ENCODE measurements at regions not wholly inside any gene's neighbourhood (a gene's known extent, or its start where the extent isn't known, plus 50 kb on each side); places are given as distances from the start of the nearest gene placed in this dataset.

- intact Hi-C loops (cut with micrococcal nuclease; ENCODE audit: unreplicated experiment) = no loop called here
- BruUV-seq (replicated peaks) = no TSS peak
- Histone ChIP-seq H3K4me1 (ENCODE audit: insufficient read depth, low read length, poor library complexity, severe bottlenecking) (no peaks in the 10 kb centered on the region), H3K36me3 (ENCODE audit: insufficient read depth, low read length, poor library complexity, severe bottlenecking) (no peaks in the 10 kb centered on the region), H3K27ac (ENCODE audit: low read depth, low read length, poor library complexity, severe bottlenecking) (no peak overlapping the region), H3K4me3 (ENCODE audit: low read depth, low read length, poor library complexity, severe bottlenecking) (no peak overlapping the region), H3K9me3 (ENCODE audit: low read depth, low read length, poor library complexity, severe bottlenecking) (no peaks in the 10 kb centered on the region), H3K27me3 (replicated peaks; ENCODE audit: insufficient read depth, low read depth, low read length, poor library complexity) (no peaks in the 10 kb centered on the region)
- ChIA-PET POLR2A (ENCODE audit: low non-redundant PET) (no interaction called here), CTCF (interaction anchor here (0.5 kb wide), 1 partner anchor 49 kb away, joined by 3 read pairs; no protein-coding TSS in a partner anchor)
- TF ChIP-seq EZH2 (IDR thresholded peaks at IDR 0.05; ENCODE audit: borderline replicate concordance, low read depth, low read length, poor library complexity, severe bottlenecking) = no peak
- TF ChIP-seq CTCF (conservative IDR thresholded peaks at IDR 0.05; ENCODE audit: low read depth, low read length) = no peak
- DNase-seq (ENCODE audit: low spot score) = no peak
Observed at GRCh38 chr12:25308756-25309155, 58.0 kb upstream of the KRAS start.

- no peak for DNase-seq (ENCODE audit: low spot score)
- Histone ChIP-seq H3K4me3 (ENCODE audit: low read depth, low read length, poor library complexity, severe bottlenecking) (no peak overlapping the region), H3K27me3 (replicated peaks; ENCODE audit: insufficient read depth, low read depth, low read length, poor library complexity) (no peaks in the 10 kb centered on the region), H3K4me1 (ENCODE audit: insufficient read depth, low read length, poor library complexity, severe bottlenecking) (no peaks in the 10 kb centered on the region), H3K9me3 (ENCODE audit: low read depth, low read length, poor library complexity, severe bottlenecking) (no peaks in the 10 kb centered on the region), H3K27ac (ENCODE audit: low read depth, low read length, poor library complexity, severe bottlenecking) (no peak overlapping the region), H3K36me3 (ENCODE audit: insufficient read depth, low read length, poor library complexity, severe bottlenecking) (no peaks in the 10 kb centered on the region)
- TF ChIP-seq EZH2 (IDR thresholded peaks at IDR 0.05; ENCODE audit: borderline replicate concordance, low read depth, low read length, poor library complexity, severe bottlenecking) = no peak
- TF ChIP-seq CTCF (conservative IDR thresholded peaks at IDR 0.05; ENCODE audit: low read depth, low read length) = no peak
- ChIA-PET POLR2A (ENCODE audit: low non-redundant PET) (no interaction called here), CTCF (interaction anchor here (0.5 kb wide), 1 partner anchor 316 kb away, joined by 3 read pairs; no protein-coding TSS in a partner anchor)
- intact Hi-C loops (cut with micrococcal nuclease; ENCODE audit: unreplicated experiment) = no loop called here
- BruUV-seq (replicated peaks) = no TSS peak
Observed at GRCh38 chr12:25307818-25308217, 57.1 kb upstream of the KRAS start.

- CTCF ChIA-PET = no interaction called here
- BruUV-seq (replicated peaks) = no TSS peak
- POLR2A ChIA-PET (ENCODE audit: low non-redundant PET) = no interaction called here
- no peak for DNase-seq (ENCODE audit: low spot score)
- no peak for TF ChIP-seq EZH2 (IDR thresholded peaks at IDR 0.05; ENCODE audit: borderline replicate concordance, low read depth, low read length, poor library complexity, severe bottlenecking)
- no peak for TF ChIP-seq CTCF (conservative IDR thresholded peaks at IDR 0.05; ENCODE audit: low read depth, low read length)
- Histone ChIP-seq H3K9me3 (ENCODE audit: low read depth, low read length, poor library complexity, severe bottlenecking) (no peaks in the 10 kb centered on the region), H3K36me3 (ENCODE audit: insufficient read depth, low read length, poor library complexity, severe bottlenecking) (no peaks in the 10 kb centered on the region), H3K27me3 (replicated peaks; ENCODE audit: insufficient read depth, low read depth, low read length, poor library complexity) (no peaks in the 10 kb centered on the region), H3K4me3 (ENCODE audit: low read depth, low read length, poor library complexity, severe bottlenecking) (no peak overlapping the region), H3K27ac (ENCODE audit: low read depth, low read length, poor library complexity, severe bottlenecking) (no peak overlapping the region), H3K4me1 (ENCODE audit: insufficient read depth, low read length, poor library complexity, severe bottlenecking) (no peaks in the 10 kb centered on the region)
- intact Hi-C loops (cut with micrococcal nuclease; ENCODE audit: unreplicated experiment) = no loop called here
Observed at GRCh38 chr12:25301798-25302197, 51.1 kb upstream of the KRAS start.
